T47D (cell line): ENCODE measurements at regions not wholly inside any gene's neighbourhood (a gene's known extent, or its start where the extent isn't known, plus 50 kb on each side); places are given as distances from the start of the nearest gene placed in this dataset.

ENCODE experiments used
- DNase-seq, 2 experiments: peaks; one replicate each; pipeline versions ENCODE4 v3.0.0 to v3.0.0-alpha.2; 2011 to 2012; ENCODE audit warnings: low read depth in 1 of 2, low spot score in 1 of 2
- JUND ChIP-seq: IDR thresholded peaks from 2 replicates; pipeline ENCODE4 v1.6.1; 2012; ENCODE audit warnings: low read depth
- in situ Hi-C: cut with HindIII; loops from 2 replicates; pipeline ENCODE4 v1.10.0; 2016; ENCODE audit warnings: low sequenced_read_pairs, low pct_unique_long_range_greater_than_20kb

DNA sequence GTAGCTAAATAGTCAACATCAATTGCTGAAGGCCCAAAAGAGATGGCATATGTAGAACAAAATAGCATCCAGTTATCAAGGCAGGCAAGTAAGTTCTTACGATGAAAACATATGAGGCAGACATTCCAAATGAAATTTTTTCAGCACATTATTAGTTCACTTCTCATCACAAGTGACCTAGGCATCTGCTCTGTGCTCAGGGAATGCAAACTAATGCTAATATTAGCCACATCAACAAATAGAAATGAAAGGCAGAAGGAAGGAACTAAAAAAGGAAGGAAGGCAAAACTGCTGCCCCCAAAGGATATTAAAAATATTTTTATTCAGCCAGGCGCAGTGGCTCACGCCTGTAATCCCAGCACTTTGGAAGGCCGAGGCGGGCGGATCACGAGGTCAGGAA is 51.2 kb upstream of the ROCK1 start:
- DNase-seq: no peak
- in situ Hi-C loops: no loop called here
- no peak for TF ChIP-seq JUND

DNA sequence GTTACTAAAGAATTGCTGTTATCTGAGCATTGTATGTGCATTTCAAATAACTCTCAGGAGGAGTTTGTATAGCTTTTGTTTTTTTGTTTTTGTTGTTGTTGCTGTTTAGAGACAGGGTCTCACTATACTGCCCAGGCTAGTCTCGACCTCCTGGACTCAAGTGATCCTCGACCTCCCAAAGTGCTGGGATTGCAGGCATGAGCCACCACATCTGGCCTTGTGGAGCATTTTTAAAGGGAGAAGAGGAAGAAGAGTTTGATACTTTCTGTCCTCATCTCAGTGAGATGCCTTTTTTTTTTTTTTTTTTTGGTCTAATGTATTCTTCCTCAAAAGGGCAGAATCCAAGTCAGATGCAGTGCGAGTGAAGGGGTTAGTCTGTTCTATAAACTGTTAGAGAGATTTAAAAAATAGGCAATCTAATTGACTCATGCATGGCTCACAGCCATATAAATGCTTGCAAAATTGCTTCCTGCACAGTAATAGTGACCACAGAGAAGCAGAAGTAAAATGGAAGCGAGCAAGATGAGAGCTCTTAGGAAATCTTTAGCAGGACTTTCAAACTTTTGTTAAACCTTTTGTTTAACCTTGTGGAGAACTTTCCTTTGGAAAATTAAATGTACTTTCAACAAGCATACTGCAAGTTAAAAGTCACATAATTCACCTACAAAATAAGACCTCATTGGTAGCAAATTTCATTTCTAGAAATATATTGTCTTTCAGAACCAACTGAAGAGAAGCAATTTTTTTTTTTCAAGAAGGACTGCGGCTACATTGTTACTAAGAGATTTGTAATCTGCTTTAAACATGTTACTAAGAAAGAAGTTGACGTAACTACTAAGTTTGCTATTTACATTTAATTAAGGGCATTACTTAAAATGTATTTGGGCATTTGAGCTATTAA is 52.3 kb upstream of the ROCK1 start:
- DNase-seq: no peak
- in situ Hi-C loops: no loop called here
- TF ChIP-seq JUND: no peak

DNA sequence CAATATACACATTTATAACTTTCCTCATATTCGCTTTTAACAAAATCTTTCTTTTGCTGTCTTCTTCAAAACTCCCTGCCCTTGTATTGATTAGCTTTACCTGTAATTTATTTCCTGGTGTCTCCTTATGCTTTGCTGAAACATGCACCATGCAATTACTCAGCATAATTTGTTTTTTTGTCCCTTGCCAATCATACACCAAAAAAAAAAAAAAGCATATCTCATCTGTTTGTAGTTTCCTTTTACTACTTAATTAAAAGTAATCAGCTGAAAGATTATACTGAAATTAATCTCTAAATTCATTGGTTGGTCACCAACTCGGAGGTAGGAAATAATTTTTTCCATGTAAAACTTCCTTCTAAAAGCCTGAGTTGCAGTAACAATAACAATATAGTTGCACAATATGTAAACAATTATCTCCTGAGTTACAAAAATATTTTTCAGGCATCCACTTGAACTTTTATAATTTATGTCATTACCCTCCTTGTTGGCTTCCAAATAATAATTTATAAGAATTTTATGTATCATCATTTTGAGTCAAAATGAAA is 53.0 kb upstream of the ROCK1 start:
- in situ Hi-C loops: no loop called here
- TF ChIP-seq JUND: no peak
- no peak for DNase-seq

DNA sequence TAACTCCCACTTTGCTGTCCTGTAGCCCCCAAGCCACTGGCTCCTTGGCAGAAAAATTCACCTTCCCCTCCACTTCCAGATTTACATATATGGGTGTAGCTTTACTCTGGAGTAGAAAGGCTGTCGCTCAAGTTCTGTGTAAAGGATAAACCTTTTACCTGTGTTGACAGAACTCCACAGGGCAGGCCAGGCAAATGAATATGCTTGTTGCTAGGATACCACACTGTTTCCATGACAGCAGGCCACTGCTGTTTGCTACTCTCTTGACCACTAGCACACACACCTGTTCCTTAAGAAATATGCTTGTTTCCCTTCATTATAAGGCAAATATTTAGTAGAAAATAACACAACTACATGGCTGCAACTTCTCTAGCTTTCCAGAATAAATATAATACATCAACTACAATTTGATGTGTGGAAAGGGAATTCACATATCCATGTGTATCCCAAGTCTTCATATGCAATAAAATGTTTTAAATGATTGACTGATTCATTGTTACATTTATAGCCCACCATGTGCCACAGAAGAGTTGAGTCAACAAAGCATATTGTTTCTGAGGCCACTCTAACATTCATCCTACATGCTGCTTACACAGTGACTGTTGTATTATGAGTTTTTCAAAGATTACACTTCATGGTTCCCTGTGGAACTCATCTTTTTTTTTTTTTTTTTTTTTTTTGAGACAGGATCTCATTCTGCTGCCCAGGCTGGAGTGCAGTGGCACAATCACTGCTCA is 56.2 kb upstream of the ROCK1 start:
- in situ Hi-C loops: no loop called here
- no peak for TF ChIP-seq JUND
- peak; percentile 31 to 95 for DNase-seq

DNA sequence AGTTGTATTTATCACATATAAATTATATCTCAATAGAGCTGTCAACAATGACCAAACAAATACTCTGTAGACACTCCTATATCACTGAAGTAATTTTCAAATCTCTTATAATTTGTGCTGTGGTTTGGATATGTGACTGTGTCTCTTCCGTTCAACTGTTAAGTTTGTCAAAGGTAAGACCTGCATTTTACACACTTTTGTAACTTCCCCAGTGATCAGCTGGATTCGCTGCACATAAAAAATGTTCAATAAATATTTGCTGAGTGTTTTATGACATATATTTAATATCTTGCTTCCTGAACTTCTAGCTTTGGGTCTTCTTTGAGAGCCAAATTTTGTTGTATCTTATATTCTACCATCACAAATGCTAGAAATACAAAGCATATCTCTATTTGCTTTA is 57.3 kb upstream of the ROCK1 start:
- in situ Hi-C loops: no loop called here
- no peak for DNase-seq
- TF ChIP-seq JUND: no peak

DNA sequence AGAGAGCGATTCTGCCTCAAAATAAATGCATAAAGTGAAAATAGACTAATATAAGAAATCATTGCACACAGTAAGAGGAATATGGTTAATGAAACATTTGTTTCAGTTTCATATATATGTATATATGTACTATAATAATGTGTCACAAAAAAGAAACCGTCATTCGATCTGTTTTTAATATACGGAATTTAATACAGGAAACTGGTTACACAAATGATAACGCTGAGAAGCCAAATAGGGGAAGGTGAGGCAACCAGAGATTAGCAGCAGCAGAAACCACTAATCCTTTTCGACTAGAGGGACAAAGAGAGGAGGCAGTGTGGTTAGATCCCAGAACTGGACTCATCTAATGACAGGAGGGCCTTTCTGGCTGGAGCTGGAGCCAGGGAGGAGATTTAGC is 64.2 kb upstream of the GREB1L start:
- DNase-seq: no peak
- no peak for TF ChIP-seq JUND
- in situ Hi-C loops: no loop called here

DNA sequence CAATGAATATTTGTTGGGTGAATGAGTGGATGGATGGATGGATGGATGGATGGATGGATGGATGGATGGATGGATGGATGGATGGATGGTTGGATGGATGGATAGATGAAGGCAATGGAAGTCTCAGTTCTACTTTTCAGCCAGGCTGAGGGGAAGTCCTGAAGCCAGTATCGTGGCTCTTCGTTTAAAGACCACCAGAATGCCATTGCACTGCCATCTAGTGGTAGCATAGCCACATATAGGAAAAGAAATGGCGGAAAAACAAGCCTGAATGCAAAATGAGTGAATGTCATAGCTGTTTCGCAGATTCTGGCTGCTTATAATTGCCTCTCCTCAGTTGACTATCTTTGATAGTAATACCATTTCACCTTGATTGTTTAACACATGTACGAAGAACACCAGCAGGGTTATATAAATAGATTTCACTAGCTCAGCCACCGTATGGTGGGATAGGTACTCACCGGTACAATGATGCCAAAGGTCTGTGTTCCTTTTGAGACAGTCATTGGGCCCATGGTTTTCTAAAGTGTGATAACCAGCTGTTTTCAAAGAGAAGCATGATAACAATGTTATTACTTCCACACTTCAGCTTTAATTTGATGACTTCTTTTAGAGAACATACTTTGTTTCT is 62.3 kb upstream of the GREB1L start:
- peak in 1 of 2 experiments; percentile 73 for DNase-seq
- no peak for TF ChIP-seq JUND
- in situ Hi-C loops: no loop called here

DNA sequence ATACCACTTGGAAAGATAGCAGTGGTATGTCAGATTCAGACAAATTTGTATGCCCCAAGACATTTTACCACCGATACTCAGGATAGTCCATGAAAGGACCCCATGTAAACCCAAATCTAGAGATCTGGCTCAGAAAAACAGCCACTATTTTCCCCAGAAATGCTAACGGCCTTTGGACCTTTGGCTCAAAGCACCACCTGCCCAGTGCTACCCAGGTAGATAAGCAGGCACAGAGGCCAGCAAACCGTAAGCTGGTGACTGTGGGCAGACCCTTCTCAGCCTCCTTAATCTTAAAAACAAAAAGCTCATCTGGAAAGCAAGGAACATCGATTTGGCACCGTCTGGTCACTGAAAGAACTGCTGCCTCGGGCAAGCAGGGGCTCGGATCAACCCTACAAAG is 61.4 kb upstream of the GREB1L start:
- no peak for DNase-seq
- in situ Hi-C loops: no loop called here
- TF ChIP-seq JUND: no peak

DNA sequence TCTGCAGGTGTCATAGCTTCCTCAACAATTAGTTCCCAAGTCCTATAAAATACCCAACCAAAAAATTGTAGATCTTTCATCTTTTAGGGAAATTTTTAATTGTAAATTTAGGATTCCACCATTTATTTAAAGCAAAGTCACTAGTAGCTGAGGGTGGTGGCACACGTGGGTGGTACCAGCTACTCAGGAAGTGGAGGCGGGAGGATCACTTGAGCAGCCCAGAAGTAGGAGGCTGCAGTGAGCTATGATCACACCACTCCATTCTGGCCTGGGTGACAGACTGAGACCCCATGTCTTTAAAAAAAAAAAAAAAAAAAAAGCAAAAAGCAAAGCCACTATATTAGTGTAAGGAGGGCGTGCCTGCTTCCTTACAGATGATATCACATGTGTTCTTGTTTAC is 60.3 kb upstream of the GREB1L start:
- in situ Hi-C loops: no loop called here
- no peak for TF ChIP-seq JUND
- no peak for DNase-seq

DNA sequence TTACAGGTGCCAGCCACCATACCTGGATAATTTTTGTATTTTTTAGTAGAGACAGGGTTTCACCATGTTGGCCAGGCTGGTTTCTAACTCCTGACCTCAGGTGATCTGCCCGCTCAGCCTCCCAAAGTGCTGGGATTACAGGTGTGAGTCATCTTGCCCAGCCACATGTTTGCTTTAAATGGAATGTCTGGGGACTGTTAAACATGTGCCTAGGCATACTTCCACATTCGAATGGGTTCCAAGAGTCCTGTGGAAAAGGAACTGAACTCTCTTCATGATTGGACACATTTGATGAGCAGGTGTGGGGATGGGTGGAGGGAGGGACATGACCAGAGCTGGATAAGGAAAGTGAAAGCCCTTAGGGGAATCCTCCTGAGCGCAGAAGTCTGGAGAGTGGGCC is 58.4 kb upstream of the GREB1L start:
- TF ChIP-seq JUND: peak; percentile 40; the same call in 1 of the 2 replicates
- in situ Hi-C loops: no loop called here
- DNase-seq: peak in 1 of 2 experiments; percentile 93

DNA sequence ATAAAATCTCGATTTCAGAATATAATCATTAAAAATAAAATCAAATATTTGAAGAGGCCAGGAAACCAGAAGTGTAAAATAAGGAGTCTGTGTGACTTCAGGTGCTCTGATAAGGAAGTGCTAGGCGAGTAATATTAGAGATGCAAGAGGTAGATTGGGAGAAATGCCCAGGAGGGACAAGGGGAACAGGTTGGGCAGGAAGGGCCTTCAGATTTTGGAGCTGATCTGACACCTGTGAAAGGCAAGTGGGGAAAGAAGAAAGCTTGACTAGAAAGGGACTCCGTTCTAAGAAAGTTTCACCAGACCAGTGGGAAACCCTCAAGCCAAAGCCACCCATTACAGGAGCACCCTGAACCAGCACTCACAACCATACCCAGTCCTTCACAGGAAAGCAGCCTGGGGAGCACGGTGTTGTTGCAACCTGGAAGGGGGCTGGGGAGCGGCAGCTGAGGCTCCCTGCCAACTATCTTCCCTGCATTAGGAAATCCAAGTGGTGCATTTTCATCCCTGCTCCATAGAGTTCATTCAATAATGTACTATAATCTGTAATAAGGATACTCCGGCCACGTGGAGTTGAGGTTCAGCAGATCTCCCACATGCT is 57.5 kb upstream of the GREB1L start:
- peak in 1 of 2 experiments; percentile 83 for DNase-seq
- peak; percentile 66; the same call in 1 of the 2 replicates for TF ChIP-seq JUND
- in situ Hi-C loops: no loop called here

DNA sequence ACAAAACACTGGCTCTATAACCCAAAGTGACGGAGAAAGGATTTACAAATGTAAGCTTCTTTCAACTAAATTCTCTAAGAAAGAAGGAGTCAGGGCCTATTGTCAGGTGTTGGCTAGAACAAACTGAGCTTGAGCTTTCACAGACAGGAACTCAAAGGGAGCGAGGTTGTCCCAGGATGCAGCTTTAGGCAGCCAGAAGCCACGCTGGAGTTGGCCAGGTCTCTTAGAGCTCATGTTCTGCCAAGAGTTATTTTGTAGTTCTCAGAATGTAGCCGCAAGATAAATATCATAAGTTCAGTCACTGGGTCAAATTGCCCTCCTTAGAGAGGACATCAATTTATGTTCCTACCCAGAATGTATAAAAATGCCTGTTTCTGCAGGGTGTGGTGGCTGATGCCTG is 54.1 kb upstream of the GREB1L start:
- peak in 1 of 2 experiments; percentile 80 for DNase-seq
- no peak for TF ChIP-seq JUND
- in situ Hi-C loops: no loop called here
